ENCODE measurements at regions not wholly inside any gene's neighbourhood (a gene's known extent, or its start where the extent isn't known, plus 50 kb on each side); places are given as distances from the start of the nearest gene placed in this dataset.

- H3K27ac ChIP-seq (ENCODE audit: insufficient read depth, low read length, poor library complexity, severe bottlenecking) = no peak overlapping the region
- ATAC-seq (ENCODE audit: low read depth in 2 of 2) (no peak), DNase-seq (no peak)
- Mint-ChIP-seq H3K4me1 (no peaks in the 10 kb centered on the region), H3K4me3 (no peak overlapping the region), H3K36me3 (no peaks in the 10 kb centered on the region), H3K27me3 (peaks cover 4% of the 10 kb centered on the region), H3K27ac (no peak overlapping the region), H3K9me3 (no peaks in the 10 kb centered on the region)
- H3K27me3 ChIP-seq (ENCODE audit: control insufficient read depth, insufficient read depth, low read length) = no peaks in the 10 kb centered on the region
- H3K36me3 ChIP-seq (ENCODE audit: control insufficient read depth, insufficient read depth, low read length) = no peaks in the 10 kb centered on the region
- no peak overlapping the region for H3K4me3 ChIP-seq (ENCODE audit: low read depth, low read length)
- H3K4me1 ChIP-seq (ENCODE audit: control insufficient read depth, insufficient read depth, low read length, poor library complexity, severe bottlenecking) = no peaks in the 10 kb centered on the region
- no peaks in the 10 kb centered on the region for H3K9me3 ChIP-seq (ENCODE audit: control insufficient read depth in 2 of 2, low read length in 2 of 2)
These were observed 248.5 kb downstream of the KCTD12 start for GRCh38 chr13:76637641-76638141.

GRCh38 chr13:76636829-76637228, 249.4 kb downstream of the KCTD12 start:
- Mint-ChIP-seq H3K27ac (no peak overlapping the region), H3K36me3 (no peaks in the 10 kb centered on the region), H3K9me3 (no peaks in the 10 kb centered on the region), H3K4me1 (no peaks in the 10 kb centered on the region), H3K27me3 (peaks cover 4% of the 10 kb centered on the region), H3K4me3 (no peak overlapping the region)
- Histone ChIP-seq H3K36me3 (ENCODE audit: control insufficient read depth, insufficient read depth, low read length) (no peaks in the 10 kb centered on the region), H3K4me3 (ENCODE audit: low read depth, low read length) (no peak overlapping the region), H3K9me3 (ENCODE audit: control insufficient read depth in 2 of 2, low read length in 2 of 2) (no peaks in the 10 kb centered on the region), H3K27ac (ENCODE audit: insufficient read depth, low read length, poor library complexity, severe bottlenecking) (no peak overlapping the region), H3K4me1 (ENCODE audit: control insufficient read depth, insufficient read depth, low read length, poor library complexity, severe bottlenecking) (no peaks in the 10 kb centered on the region), H3K27me3 (ENCODE audit: control insufficient read depth, insufficient read depth, low read length) (no peaks in the 10 kb centered on the region)
- DNase-seq = no peak
- ATAC-seq (ENCODE audit: low read depth in 2 of 2) = no peak

- no peaks in the 10 kb centered on the region for H3K27me3 ChIP-seq (ENCODE audit: control insufficient read depth, insufficient read depth, low read length)
- Mint-ChIP-seq H3K27me3 (peaks cover 4% of the 10 kb centered on the region), H3K36me3 (no peaks in the 10 kb centered on the region), H3K9me3 (no peaks in the 10 kb centered on the region), H3K4me3 (no peak overlapping the region), H3K27ac (no peak overlapping the region), H3K4me1 (no peaks in the 10 kb centered on the region)
- H3K4me3 ChIP-seq (ENCODE audit: low read depth, low read length) = no peak overlapping the region
- DNase-seq = no peak
- no peaks in the 10 kb centered on the region for H3K36me3 ChIP-seq (ENCODE audit: control insufficient read depth, insufficient read depth, low read length)
- ATAC-seq (ENCODE audit: low read depth in 2 of 2) = no peak
- no peaks in the 10 kb centered on the region for H3K9me3 ChIP-seq (ENCODE audit: control insufficient read depth in 2 of 2, low read length in 2 of 2)
- H3K27ac ChIP-seq (ENCODE audit: insufficient read depth, low read length, poor library complexity, severe bottlenecking) = no peak overlapping the region
- H3K4me1 ChIP-seq (ENCODE audit: control insufficient read depth, insufficient read depth, low read length, poor library complexity, severe bottlenecking) = no peaks in the 10 kb centered on the region
These were observed 250.7 kb downstream of the KCTD12 start for GRCh38 chr13:76635232-76636230.

- Histone ChIP-seq H3K4me1 (ENCODE audit: control insufficient read depth, insufficient read depth, low read length, poor library complexity, severe bottlenecking) (no peaks in the 10 kb centered on the region), H3K27ac (ENCODE audit: insufficient read depth, low read length, poor library complexity, severe bottlenecking) (no peak overlapping the region), H3K36me3 (ENCODE audit: control insufficient read depth, insufficient read depth, low read length) (no peaks in the 10 kb centered on the region), H3K4me3 (ENCODE audit: low read depth, low read length) (no peak overlapping the region), H3K27me3 (ENCODE audit: control insufficient read depth, insufficient read depth, low read length) (no peaks in the 10 kb centered on the region), H3K9me3 (ENCODE audit: control insufficient read depth in 2 of 2, low read length in 2 of 2) (no peaks in the 10 kb centered on the region)
- Mint-ChIP-seq H3K27ac (no peak overlapping the region), H3K9me3 (no peaks in the 10 kb centered on the region), H3K4me1 (no peaks in the 10 kb centered on the region), H3K27me3 (peaks cover 4% of the 10 kb centered on the region), H3K4me3 (no peak overlapping the region), H3K36me3 (no peaks in the 10 kb centered on the region)
- ATAC-seq (ENCODE audit: low read depth in 2 of 2) (no peak), DNase-seq (no peak)
These were observed 251.6 kb downstream of the KCTD12 start for GRCh38 chr13:76634431-76635191.

- no peaks in the 10 kb centered on the region for H3K27me3 ChIP-seq (ENCODE audit: control insufficient read depth, insufficient read depth, low read length)
- H3K4me3 ChIP-seq (ENCODE audit: low read depth, low read length) = no peak overlapping the region
- Mint-ChIP-seq H3K36me3 (no peaks in the 10 kb centered on the region), H3K4me1 (no peaks in the 10 kb centered on the region), H3K27me3 (no peaks in the 10 kb centered on the region), H3K27ac (no peak overlapping the region), H3K4me3 (no peak overlapping the region), H3K9me3 (peaks cover 0 to 6% (median 0%) of the 10 kb centered on the region in 7 donors)
- no peaks in the 10 kb centered on the region for H3K36me3 ChIP-seq (ENCODE audit: control insufficient read depth, insufficient read depth, low read length)
- no peak for ATAC-seq (ENCODE audit: low read depth in 2 of 2)
- H3K9me3 ChIP-seq (ENCODE audit: control insufficient read depth in 2 of 2, low read length in 2 of 2) = no peaks in the 10 kb centered on the region
- no peaks in the 10 kb centered on the region for H3K4me1 ChIP-seq (ENCODE audit: control insufficient read depth, insufficient read depth, low read length, poor library complexity, severe bottlenecking)
- no peak overlapping the region for H3K27ac ChIP-seq (ENCODE audit: insufficient read depth, low read length, poor library complexity, severe bottlenecking)
- DNase-seq = no peak
These were observed 253.7 kb downstream of the KCTD12 start for GRCh38 chr13:76632401-76633044.

GRCh38 chr13:76630629-76631230, 255.5 kb downstream of the KCTD12 start:
- Mint-ChIP-seq H3K4me3 (no peak overlapping the region), H3K27ac (no peak overlapping the region), H3K36me3 (no peaks in the 10 kb centered on the region), H3K9me3 (peaks cover 0 to 6% (median 0%) of the 10 kb centered on the region in 7 donors), H3K27me3 (peaks cover 2% of the 10 kb centered on the region), H3K4me1 (no peaks in the 10 kb centered on the region)
- no peak overlapping the region for H3K27ac ChIP-seq (ENCODE audit: insufficient read depth, low read length, poor library complexity, severe bottlenecking)
- H3K9me3 ChIP-seq (ENCODE audit: control insufficient read depth in 2 of 2, low read length in 2 of 2) = no peaks in the 10 kb centered on the region
- no peak for DNase-seq
- no peaks in the 10 kb centered on the region for H3K4me1 ChIP-seq (ENCODE audit: control insufficient read depth, insufficient read depth, low read length, poor library complexity, severe bottlenecking)
- no peak overlapping the region for H3K4me3 ChIP-seq (ENCODE audit: low read depth, low read length)
- H3K27me3 ChIP-seq (ENCODE audit: control insufficient read depth, insufficient read depth, low read length) = no peaks in the 10 kb centered on the region
- no peaks in the 10 kb centered on the region for H3K36me3 ChIP-seq (ENCODE audit: control insufficient read depth, insufficient read depth, low read length)
- ATAC-seq (ENCODE audit: low read depth in 2 of 2) = no peak

- Histone ChIP-seq H3K9me3 (ENCODE audit: control insufficient read depth in 2 of 2, low read length in 2 of 2) (no peaks in the 10 kb centered on the region), H3K4me3 (ENCODE audit: low read depth, low read length) (no peak overlapping the region), H3K36me3 (ENCODE audit: control insufficient read depth, insufficient read depth, low read length) (no peaks in the 10 kb centered on the region), H3K27ac (ENCODE audit: insufficient read depth, low read length, poor library complexity, severe bottlenecking) (no peak overlapping the region), H3K4me1 (ENCODE audit: control insufficient read depth, insufficient read depth, low read length, poor library complexity, severe bottlenecking) (no peaks in the 10 kb centered on the region), H3K27me3 (ENCODE audit: control insufficient read depth, insufficient read depth, low read length) (no peaks in the 10 kb centered on the region)
- Mint-ChIP-seq H3K4me3 (no peak overlapping the region), H3K9me3 (peaks cover 0 to 9% (median 1%) of the 10 kb centered on the region in 7 donors), H3K27me3 (peaks cover 8% of the 10 kb centered on the region), H3K27ac (no peak overlapping the region), H3K4me1 (no peaks in the 10 kb centered on the region), H3K36me3 (no peaks in the 10 kb centered on the region)
- no peak for ATAC-seq (ENCODE audit: low read depth in 2 of 2)
- DNase-seq = no peak
These were observed 263.7 kb downstream of the KCTD12 start for GRCh38 chr13:76622315-76623040.
